ENCODE measurements at regions not wholly inside any gene's neighbourhood (a gene's known extent, or its start where the extent isn't known, plus 50 kb on each side); places are given as distances from the start of the nearest gene placed in this dataset.

DNA sequence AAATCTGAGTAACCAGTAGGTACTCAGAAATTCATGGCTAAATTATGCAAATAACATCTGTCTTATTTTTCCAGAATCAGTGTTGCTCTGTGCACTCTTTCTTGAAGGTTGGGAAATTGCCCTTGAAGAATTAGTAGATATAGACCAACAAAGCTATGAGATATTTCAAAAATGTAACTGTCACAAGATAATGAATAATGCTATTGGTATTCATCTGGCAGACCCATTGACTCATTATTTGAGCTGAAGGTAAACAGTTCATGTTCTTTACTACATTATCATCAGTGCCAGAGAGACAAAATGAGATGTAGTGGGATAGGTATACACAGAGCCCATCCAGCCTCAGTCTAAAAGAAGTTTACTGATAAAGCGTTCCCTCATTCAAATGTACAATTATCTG is 274.7 kb downstream of the CASP12 start:
- DNase-seq (no peak), ATAC-seq (ENCODE audit: low FRiP score in 2 of 2) (no peak)
- H3K4me1 ChIP-seq: peaks cover 0 to 8% (median 6%) of the 10 kb centered on the region in 4 donors
- H3K9me3 ChIP-seq: no peaks in the 10 kb centered on the region
- H3K4me3 ChIP-seq: no peak overlapping the region
- no peaks in the 10 kb centered on the region for H3K27me3 ChIP-seq
- no peaks in the 10 kb centered on the region for H3K36me3 ChIP-seq
- TF ChIP-seq, protein P1, sequence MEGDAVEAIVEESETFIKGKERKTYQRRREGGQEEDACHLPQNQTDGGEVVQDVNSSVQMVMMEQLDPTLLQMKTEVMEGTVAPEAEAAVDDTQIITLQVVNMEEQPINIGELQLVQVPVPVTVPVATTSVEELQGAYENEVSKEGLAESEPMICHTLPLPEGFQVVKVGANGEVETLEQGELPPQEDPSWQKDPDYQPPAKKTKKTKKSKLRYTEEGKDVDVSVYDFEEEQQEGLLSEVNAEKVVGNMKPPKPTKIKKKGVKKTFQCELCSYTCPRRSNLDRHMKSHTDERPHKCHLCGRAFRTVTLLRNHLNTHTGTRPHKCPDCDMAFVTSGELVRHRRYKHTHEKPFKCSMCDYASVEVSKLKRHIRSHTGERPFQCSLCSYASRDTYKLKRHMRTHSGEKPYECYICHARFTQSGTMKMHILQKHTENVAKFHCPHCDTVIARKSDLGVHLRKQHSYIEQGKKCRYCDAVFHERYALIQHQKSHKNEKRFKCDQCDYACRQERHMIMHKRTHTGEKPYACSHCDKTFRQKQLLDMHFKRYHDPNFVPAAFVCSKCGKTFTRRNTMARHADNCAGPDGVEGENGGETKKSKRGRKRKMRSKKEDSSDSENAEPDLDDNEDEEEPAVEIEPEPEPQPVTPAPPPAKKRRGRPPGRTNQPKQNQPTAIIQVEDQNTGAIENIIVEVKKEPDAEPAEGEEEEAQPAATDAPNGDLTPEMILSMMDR (IDR thresholded peaks at IDR 0.05): no peak
- no peak for TF ChIP-seq POLR2A (IDR thresholded peaks at IDR 0.05)
- TF ChIP-seq EP300 (IDR thresholded peaks at IDR 0.05): no peak
- no peak for TF ChIP-seq POLR2AphosphoS5 (IDR thresholded peaks at IDR 0.05)
- 85 to 100% methylated on average over 1 of the region's 1 CpG for WGBS, 2 donors
- no peak overlapping the region for H3K27ac ChIP-seq

DNA sequence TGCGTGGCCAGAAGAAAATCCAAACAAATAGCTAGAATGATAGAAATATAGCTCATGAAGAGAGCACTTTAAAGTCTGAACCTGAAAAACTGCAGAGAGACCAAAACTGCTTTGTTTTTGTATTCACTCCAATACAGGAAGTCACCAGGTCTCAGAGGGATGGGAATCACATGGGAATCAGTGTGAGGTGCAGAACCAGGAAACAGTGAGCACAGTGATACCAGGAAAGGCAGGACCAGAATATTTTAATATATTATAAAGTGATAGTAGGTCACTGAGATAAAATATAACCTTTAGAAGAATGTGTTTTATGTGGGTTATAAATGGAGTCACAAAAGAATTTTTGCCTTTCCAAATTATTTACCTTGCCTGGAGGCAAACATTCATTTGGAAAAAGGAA is 277.3 kb downstream of the CASP12 start:
- no peak for TF ChIP-seq POLR2AphosphoS5 (IDR thresholded peaks at IDR 0.05)
- TF ChIP-seq, protein P1 (IDR thresholded peaks at IDR 0.05): no peak
- H3K4me3 ChIP-seq: no peak overlapping the region
- no peaks in the 10 kb centered on the region for H3K36me3 ChIP-seq
- ATAC-seq (ENCODE audit: low FRiP score in 2 of 2) (no peak), DNase-seq (no peak)
- H3K9me3 ChIP-seq: no peaks in the 10 kb centered on the region
- WGBS, 2 donors: 67 to 89% methylated on average over 1 of the region's 1 CpG
- H3K27ac ChIP-seq: no peak overlapping the region
- peaks cover 0 to 10% (median 8%) of the 10 kb centered on the region in 4 donors for H3K4me1 ChIP-seq
- H3K27me3 ChIP-seq: no peaks in the 10 kb centered on the region

DNA sequence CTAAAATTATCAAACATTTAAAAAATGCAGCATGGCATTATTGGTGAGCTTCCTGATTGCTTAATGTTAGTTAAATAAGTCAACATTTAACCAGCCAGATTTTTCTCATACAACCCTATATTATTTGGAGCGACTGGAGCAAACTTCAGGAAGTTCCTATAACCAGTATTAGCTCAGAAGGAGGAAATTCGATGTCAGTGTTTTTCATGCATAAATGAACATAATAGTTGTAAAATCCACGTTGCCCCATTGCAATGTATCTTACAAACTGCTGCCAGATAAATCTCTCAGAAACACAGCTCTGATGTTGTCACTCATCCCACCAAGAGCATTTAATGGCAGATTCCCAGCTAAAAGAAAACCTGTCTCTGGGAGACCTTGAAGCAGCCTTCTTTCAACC is 278.5 kb downstream of the CASP12 start:
- Histone ChIP-seq H3K27ac (no peak overlapping the region), H3K36me3 (no peaks in the 10 kb centered on the region), H3K27me3 (no peaks in the 10 kb centered on the region), H3K4me1 (peaks cover 0 to 10% (median 8%) of the 10 kb centered on the region in 4 donors), H3K9me3 (no peaks in the 10 kb centered on the region), H3K4me3 (no peak overlapping the region)
- TF ChIP-seq EP300 (IDR thresholded peaks at IDR 0.05): no peak
- no peak for TF ChIP-seq POLR2AphosphoS5 (IDR thresholded peaks at IDR 0.05)
- TF ChIP-seq, protein P1 (IDR thresholded peaks at IDR 0.05): no peak
- 55 to 67% methylated on average over 3 of the region's 3 CpGs for WGBS, 2 donors
- ATAC-seq (ENCODE audit: low FRiP score in 2 of 2): no peak
- no peak for DNase-seq

DNA sequence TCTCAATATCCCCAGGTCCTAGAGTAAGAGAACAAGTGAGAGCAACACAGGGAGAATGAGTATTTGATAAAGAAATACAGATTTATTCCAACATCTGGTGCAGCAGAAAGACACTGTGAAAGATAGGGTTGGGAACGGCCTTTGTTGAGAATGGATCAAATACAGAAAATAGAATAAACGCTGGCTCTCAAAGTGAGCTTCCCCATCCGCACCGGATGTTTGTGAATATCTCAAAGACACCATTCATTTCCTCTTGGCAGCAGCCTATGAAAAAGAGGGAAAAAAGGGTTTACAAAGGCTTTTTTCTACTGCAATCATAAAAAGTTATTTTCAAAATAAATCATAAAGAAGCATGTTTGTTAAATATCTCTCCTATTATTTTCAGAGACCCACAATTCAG is 279.3 kb downstream of the CASP12 start:
- TF ChIP-seq POLR2AphosphoS5 (IDR thresholded peaks at IDR 0.05): no peak
- TF ChIP-seq POLR2A (IDR thresholded peaks at IDR 0.05): no peak
- TF ChIP-seq, protein P1 (IDR thresholded peaks at IDR 0.05): no peak
- no peak for TF ChIP-seq EP300 (IDR thresholded peaks at IDR 0.05)
- no peaks in the 10 kb centered on the region for H3K9me3 ChIP-seq
- H3K36me3 ChIP-seq: no peaks in the 10 kb centered on the region
- ATAC-seq (ENCODE audit: low FRiP score in 2 of 2) (no peak), DNase-seq (no peak)
- H3K27me3 ChIP-seq: no peaks in the 10 kb centered on the region
- no peak overlapping the region for H3K4me3 ChIP-seq
- peak overlapping the region in 1 of 4 donors; percentile 45 for H3K27ac ChIP-seq
- WGBS, 2 donors: 33 to 48% methylated on average over 4 of the region's 4 CpGs
- peaks cover 0 to 10% (median 8%) of the 10 kb centered on the region in 4 donors for H3K4me1 ChIP-seq

DNA sequence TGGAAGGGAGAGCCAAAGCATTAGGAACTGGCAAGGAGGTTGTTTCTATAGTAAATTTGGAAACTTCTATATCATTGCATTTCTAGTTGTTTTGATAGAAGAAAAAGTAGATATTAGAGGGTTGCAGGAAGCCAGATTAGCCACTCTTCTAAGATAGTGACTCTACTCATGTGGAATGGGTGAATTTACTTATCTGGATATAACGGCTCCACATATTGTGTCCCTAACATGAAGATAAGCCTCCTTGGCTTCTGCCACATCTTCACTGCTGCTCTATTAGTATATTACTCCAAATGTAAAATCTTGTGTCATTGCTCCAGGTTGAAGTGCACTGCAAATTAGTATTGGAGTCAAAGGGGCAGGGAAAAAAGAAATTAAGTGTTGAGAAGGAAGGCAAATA is 283.3 kb downstream of the CASP12 start:
- no peaks in the 10 kb centered on the region for H3K36me3 ChIP-seq
- ATAC-seq (ENCODE audit: low FRiP score in 2 of 2) (no peak), DNase-seq (no peak)
- no peak overlapping the region for H3K4me3 ChIP-seq
- no peak overlapping the region for H3K27ac ChIP-seq
- H3K9me3 ChIP-seq: no peaks in the 10 kb centered on the region
- 65 to 94% methylated on average over 1 of the region's 1 CpG for WGBS, 2 donors
- no peaks in the 10 kb centered on the region for H3K27me3 ChIP-seq
- TF ChIP-seq POLR2A (IDR thresholded peaks at IDR 0.05): no peak
- TF ChIP-seq, protein P1 (IDR thresholded peaks at IDR 0.05): no peak
- no peak for TF ChIP-seq EP300 (IDR thresholded peaks at IDR 0.05)
- no peak for TF ChIP-seq POLR2AphosphoS5 (IDR thresholded peaks at IDR 0.05)
- peaks cover 4 to 13% (median 9%) of the 10 kb centered on the region in 4 donors for H3K4me1 ChIP-seq

Measured in upper lobe of left lung (tissue), 6 donors.